ENCODE measurements at regions not wholly inside any gene's neighbourhood (a gene's known extent, or its start where the extent isn't known, plus 50 kb on each side); places are given as distances from the start of the nearest gene placed in this dataset.
"Not testable (repeated sequence)": the region's sequence is repeated elsewhere in the genome, so short reads cannot be mapped to it uniquely, and the experiment has no call there.

DNA sequence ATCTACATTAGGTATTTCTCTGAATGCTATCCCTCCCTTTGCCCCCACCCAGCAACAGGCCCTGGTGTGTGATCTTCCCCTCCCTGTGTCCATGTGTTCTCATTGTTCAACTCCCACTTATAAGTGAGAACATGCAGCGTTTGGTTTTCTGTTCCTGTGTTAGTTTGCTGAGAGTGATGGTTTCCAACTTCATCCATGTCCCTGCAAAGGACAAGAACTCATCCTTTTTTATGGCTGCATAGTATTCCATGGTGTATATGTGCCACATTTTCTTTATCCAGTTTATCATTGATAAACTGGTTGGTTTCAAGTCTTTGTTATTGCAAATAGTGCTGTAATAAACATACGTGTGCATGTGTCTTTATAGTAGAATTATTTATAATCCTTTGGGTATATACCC is 55.5 kb upstream of the RASA1 start:
- DNase-seq = not testable (repeated sequence)

DNA sequence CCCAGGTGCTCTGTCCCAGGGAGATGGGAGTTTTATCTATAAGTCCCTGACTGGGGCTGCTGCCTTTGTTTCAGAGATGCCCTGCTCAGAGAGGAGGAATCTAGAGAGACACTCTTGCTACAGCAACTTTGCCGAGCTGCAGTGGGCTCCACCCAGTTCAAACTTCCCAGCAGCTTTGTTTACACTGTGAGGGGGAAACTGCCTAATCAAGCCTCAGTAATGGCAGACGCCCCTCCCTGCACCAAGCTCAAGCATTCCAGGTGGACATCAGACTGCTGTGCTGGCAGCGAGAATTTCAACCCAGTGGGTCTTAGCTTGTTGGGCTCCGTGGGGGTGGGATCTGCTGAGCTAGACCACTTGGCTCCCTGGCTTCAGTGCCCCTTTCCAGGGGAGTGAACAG is 50.2 kb upstream of the RASA1 start:
- not testable (repeated sequence) for DNase-seq

All from NCI-H774 (cell line).